GM21786 (cell line): ENCODE measurements at regions not wholly inside any gene's neighbourhood (a gene's known extent, or its start where the extent isn't known, plus 50 kb on each side); places are given as distances from the start of the nearest gene placed in this dataset.

Experiments used
- ATAC-seq: cut with Tn5 transposase; IDR thresholded peaks from one replicate; pipeline ENCODE4 v1.9.1; 2021; ENCODE audit not compliant: unreplicated experiment

- no peak for ATAC-seq
Observed at GRCh38 chr5:15027764-15028163, 156.2 kb upstream of the ANKH start.

GRCh38 chr5:15026944-15027343, 155.4 kb upstream of the ANKH start:
- no peak for ATAC-seq

- ATAC-seq, result no peak
Observed at GRCh38 chr5:15026011-15026893, 154.7 kb upstream of the ANKH start.

- no peak for ATAC-seq
Observed at GRCh38 chr5:15023846-15024245, 152.3 kb upstream of the ANKH start.

- ATAC-seq, result no peak
Observed at GRCh38 chr5:15023266-15023665, 151.7 kb upstream of the ANKH start.

GRCh38 chr5:15021266-15022046, 149.9 kb upstream of the ANKH start:
- no peak for ATAC-seq

- ATAC-seq, result no peak
Observed at GRCh38 chr5:15020736-15021135, 149.2 kb upstream of the ANKH start.

GRCh38 chr5:15014809-15015208, 143.2 kb upstream of the ANKH start:
- no peak for ATAC-seq

GRCh38 chr5:15013654-15014463, 142.3 kb upstream of the ANKH start:
- ATAC-seq, result no peak

- ATAC-seq, result no peak
Observed at GRCh38 chr5:15012061-15012460, 140.5 kb upstream of the ANKH start.

- ATAC-seq, result no peak
Observed at GRCh38 chr5:15010936-15011335, 139.4 kb upstream of the ANKH start.

GRCh38 chr5:15009420-15009819, 137.8 kb upstream of the ANKH start:
- ATAC-seq, result no peak

- ATAC-seq, result no peak
Observed at GRCh38 chr5:15008921-15009320, 137.3 kb upstream of the ANKH start.

- ATAC-seq, result no peak
Observed at GRCh38 chr5:15008476-15008875, 136.9 kb upstream of the ANKH start.

- ATAC-seq, result no peak
Observed at GRCh38 chr5:15007646-15008045, 136.1 kb upstream of the ANKH start.

- no peak for ATAC-seq
Observed at GRCh38 chr5:15004506-15004905, 132.9 kb upstream of the ANKH start.

- ATAC-seq, result peak; percentile 81
Observed at GRCh38 chr5:15003511-15003920, 131.9 kb upstream of the ANKH start.

GRCh38 chr5:15002791-15003190, 131.2 kb upstream of the ANKH start:
- ATAC-seq, result no peak

- ATAC-seq, result no peak
Observed at GRCh38 chr5:15002173-15002572, 130.6 kb upstream of the ANKH start.

- ATAC-seq, result no peak
Observed at GRCh38 chr5:15001517-15001916, 129.9 kb upstream of the ANKH start.

GRCh38 chr5:14998491-14998890, 126.9 kb upstream of the ANKH start:
- ATAC-seq, result no peak
